B cell (primary cell): ENCODE measurements at regions not wholly inside any gene's neighbourhood (a gene's known extent, or its start where the extent isn't known, plus 50 kb on each side); places are given as distances from the start of the nearest gene placed in this dataset.
A peak's percentile ranks its signal among the peaks of the same experiment; 100 is the strongest.

Experiments used
- ATAC-seq: fragments of 200-7000 bp; cut with Tn5 transposase; one replicate; pipeline ENCODE4 v1.10.0; 2021; ENCODE audit warnings: low read depth, mild to moderate bottlenecking, moderate number of reproducible peaks, moderate library complexity
- CTCF ChIA-PET: fragments of 350-600 bp; sonication (Branson Sonifier 250); formaldehyde crosslinking; loops from one replicate; lab custom pipeline; 2021; ENCODE audit warnings: antibody characterized with exemption, inconsistent platforms; lab: Charles Lee
- POLR2A ChIA-PET: fragments of 350-600 bp; sonication (Branson Sonifier 250); formaldehyde crosslinking; loops from one replicate; lab custom pipeline; 2021; ENCODE audit warnings: antibody characterized with exemption; lab: Charles Lee
- DNase-seq: peaks from one replicate; pipeline ENCODE4 v3.0.0; 2013
- H2AFZ ChIP-seq: 2 replicates; pipeline ENCODE4 v1.6.1; 2012; ENCODE audit warnings: mild to moderate bottlenecking, low read depth, low read length; ENCODE audit not compliant: insufficient read depth, poor library complexity, severe bottlenecking
- H3K27ac ChIP-seq, 2 donors: 1 replicate in 1 of 2; 2 replicates in 1 of 2; pipeline ENCODE4 v1.5.1; 2012 to 2013; ENCODE audit warnings: low read length in 2 of 2, mild to moderate bottlenecking in 2 of 2, moderate library complexity in 1 of 2
- H3K27me3 ChIP-seq, 4 experiments: fragments of 200-600 bp in 1 of 4; sonication (generic) in 1 of 4; replicated peaks in 1 of 4; 1 replicate in 2 of 4; 2 replicates in 2 of 4; pipeline versions ENCODE4 v1.6.1 to v1.7.0; 2013 to 2016; ENCODE audit warnings: low read length in 3 of 4, mild to moderate bottlenecking in 2 of 4, mixed read lengths in 1 of 4, moderate library complexity in 1 of 4; ENCODE audit not compliant: insufficient read depth in 4 of 4, control insufficient read depth in 3 of 4; ENCODE audit errors: control extremely low read depth in 1 of 4
- H3K36me3 ChIP-seq, 2 experiments: replicated peaks in 1 of 2; 1 replicate in 1 of 2; 2 replicates in 1 of 2; pipeline versions ENCODE4 v1.6.1 to v1.7.1; 2013; ENCODE audit warnings: low read length in 1 of 2; ENCODE audit not compliant: insufficient read depth in 2 of 2, control insufficient read depth in 1 of 2; ENCODE audit errors: control extremely low read depth in 1 of 2, extremely low read depth in 1 of 2
- H3K4me1 ChIP-seq, 2 donors: fragments of 200-600 bp in 1 of 2; sonication (generic) in 1 of 2; 1 replicate in 1 of 2; 2 replicates in 1 of 2; pipeline versions ENCODE4 v1.5.1 to v1.6.1; 2013 to 2017; ENCODE audit warnings: low read length in 2 of 2; ENCODE audit not compliant: control insufficient read depth in 2 of 2, insufficient read depth in 2 of 2
- H3K4me2 ChIP-seq: replicated peaks from 2 replicates; pipeline ENCODE3; 2012; ENCODE audit warnings: mild to moderate bottlenecking, low read depth, low read length; ENCODE audit not compliant: poor library complexity, severe bottlenecking
- H3K4me3 ChIP-seq, 5 experiments: fragments of 200-600 bp in 1 of 5; sonication (generic) in 1 of 5; 1 replicate in 3 of 5; 2 replicates in 2 of 5; pipeline versions ENCODE4 v1.5.1 to v1.7.0; 2011 to 2016; ENCODE audit warnings: low read length in 4 of 5, mild to moderate bottlenecking in 4 of 5, low read depth in 2 of 5, control low read depth in 1 of 5, moderate library complexity in 1 of 5; ENCODE audit not compliant: insufficient read depth in 1 of 5; ENCODE audit errors: control extremely low read depth in 1 of 5, extremely low read depth in 1 of 5
- H3K79me2 ChIP-seq: fragments of 200-600 bp; sonication (generic); one replicate; pipeline ENCODE4 v1.6.0; 2016; ENCODE audit warnings: low read length; ENCODE audit not compliant: control insufficient read depth, insufficient read depth
- H3K9ac ChIP-seq: fragments of 200-600 bp; sonication (generic); 2 replicates; pipeline ENCODE4 v1.6.1; 2017; ENCODE audit warnings: mild to moderate bottlenecking, low read length, moderate library complexity
- H3K9me3 ChIP-seq, 3 donors: one replicate each; pipeline versions ENCODE4 v1.6.1 to v1.7.1; 2013; ENCODE audit warnings: low read length in 2 of 3; ENCODE audit not compliant: control insufficient read depth in 2 of 3, insufficient read depth in 1 of 3; ENCODE audit errors: control extremely low read depth in 1 of 3
- H4K20me1 ChIP-seq: 2 replicates; pipeline ENCODE4 v1.6.0; 2012; ENCODE audit warnings: mild to moderate bottlenecking, low read length; ENCODE audit not compliant: insufficient read depth, control insufficient read depth, poor library complexity, severe bottlenecking
- H3K27ac Mint-ChIP-seq: one replicate; pipeline ENCODE4 v1.8.0; 2021; ENCODE audit warnings: mixed read lengths
- H3K27me3 Mint-ChIP-seq: one replicate; pipeline ENCODE4 v1.8.0; 2021; ENCODE audit warnings: mixed read lengths
- H3K4me1 Mint-ChIP-seq: one replicate; pipeline ENCODE4 v1.8.0; 2021; ENCODE audit warnings: mixed read lengths
- H3K4me3 Mint-ChIP-seq: one replicate; pipeline ENCODE4 v1.8.0; 2021; ENCODE audit warnings: mixed read lengths
- H3K9me3 Mint-ChIP-seq: one replicate; pipeline ENCODE4 v1.8.0; 2022; ENCODE audit warnings: mixed read lengths; ENCODE audit not compliant: insufficient read depth
- EZH2 ChIP-seq: IDR thresholded peaks from 2 replicates; pipeline ENCODE4 v1.6.1; 2012; ENCODE audit warnings: borderline replicate concordance, low read depth, mild to moderate bottlenecking, moderate library complexity, low read length; ENCODE audit not compliant: insufficient read depth, poor library complexity, severe bottlenecking
- WGBS: methylation state at CpG from one replicate; pipeline ENCODE4 v1.1.5; 2013; ENCODE audit warnings: missing lambda C conversion rate; ENCODE audit not compliant: insufficient coverage; 5-methylcytosine and 5-hydroxymethylcytosine counted together
- intact Hi-C: fragments of 100-400 bp; cut with micrococcal nuclease; formaldehyde crosslinking; loops from one replicate; pipeline ENCODE4 v1.10.0; 2022
- TF ChIP-seq, protein P1 (sequence below): fragments of 200-600 bp; IDR thresholded peaks from one replicate; pipeline ENCODE4 v1.8.0; 2022; ENCODE audit warnings: antibody characterized with exemption, mild to moderate bottlenecking

DNA sequence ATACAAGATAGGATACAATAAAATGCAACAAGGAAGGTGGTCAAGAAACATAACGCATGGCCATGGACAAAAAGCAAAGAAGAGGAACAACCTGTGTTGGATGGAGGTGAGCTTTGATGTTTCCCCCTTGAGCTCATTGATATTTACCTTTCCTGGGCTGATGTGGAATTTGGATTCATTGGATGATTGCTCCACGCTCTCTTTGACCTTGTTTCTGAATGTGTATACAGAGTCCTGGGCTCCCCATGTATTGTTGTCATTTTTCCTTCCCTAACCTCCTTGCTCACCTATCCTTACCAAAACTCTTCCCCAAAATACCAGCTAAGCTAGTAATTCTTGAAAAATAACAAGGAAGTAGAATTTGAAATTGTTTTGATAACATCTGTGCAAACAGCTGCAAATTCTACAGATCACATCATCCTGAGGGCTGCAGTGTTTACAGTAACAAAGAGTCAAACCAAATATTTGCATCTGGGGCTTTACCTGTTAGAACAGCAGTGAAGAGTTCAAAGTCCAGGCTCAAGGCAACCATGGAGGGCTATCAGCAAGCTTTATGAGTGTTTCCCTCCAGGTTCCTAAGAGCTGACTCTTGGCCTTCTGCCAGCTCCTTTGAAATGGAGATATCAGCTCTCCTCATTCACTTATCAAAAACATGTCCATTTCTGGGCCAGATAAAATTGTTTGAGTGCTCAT, 214.3 kb upstream of the MARCKS start:
- H3K9me3 ChIP-seq: no peaks in the 10 kb centered on the region
- no peaks in the 10 kb centered on the region for H3K36me3 ChIP-seq
- TF ChIP-seq, protein P1, sequence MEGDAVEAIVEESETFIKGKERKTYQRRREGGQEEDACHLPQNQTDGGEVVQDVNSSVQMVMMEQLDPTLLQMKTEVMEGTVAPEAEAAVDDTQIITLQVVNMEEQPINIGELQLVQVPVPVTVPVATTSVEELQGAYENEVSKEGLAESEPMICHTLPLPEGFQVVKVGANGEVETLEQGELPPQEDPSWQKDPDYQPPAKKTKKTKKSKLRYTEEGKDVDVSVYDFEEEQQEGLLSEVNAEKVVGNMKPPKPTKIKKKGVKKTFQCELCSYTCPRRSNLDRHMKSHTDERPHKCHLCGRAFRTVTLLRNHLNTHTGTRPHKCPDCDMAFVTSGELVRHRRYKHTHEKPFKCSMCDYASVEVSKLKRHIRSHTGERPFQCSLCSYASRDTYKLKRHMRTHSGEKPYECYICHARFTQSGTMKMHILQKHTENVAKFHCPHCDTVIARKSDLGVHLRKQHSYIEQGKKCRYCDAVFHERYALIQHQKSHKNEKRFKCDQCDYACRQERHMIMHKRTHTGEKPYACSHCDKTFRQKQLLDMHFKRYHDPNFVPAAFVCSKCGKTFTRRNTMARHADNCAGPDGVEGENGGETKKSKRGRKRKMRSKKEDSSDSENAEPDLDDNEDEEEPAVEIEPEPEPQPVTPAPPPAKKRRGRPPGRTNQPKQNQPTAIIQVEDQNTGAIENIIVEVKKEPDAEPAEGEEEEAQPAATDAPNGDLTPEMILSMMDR: no peak
- no peak for TF ChIP-seq EZH2
- Mint-ChIP-seq H3K9me3 (no peaks in the 10 kb centered on the region), H3K4me3 (peak overlapping the region; percentile 48), H3K4me1 (peaks cover 46% of the 10 kb centered on the region), H3K27me3 (no peaks in the 10 kb centered on the region), H3K27ac (peak overlapping the region; percentile 46)
- peaks cover 26 to 27% of the 10 kb centered on the region in 2 donors for H3K4me1 ChIP-seq
- peak overlapping the region in 1 of 2 donors; percentile 47 for H3K27ac ChIP-seq
- H4K20me1 ChIP-seq: no peaks in the 10 kb centered on the region
- H3K27me3 ChIP-seq: no peaks in the 10 kb centered on the region
- DNase-seq (peak; percentile 50), ATAC-seq (peak; percentile 71)
- WGBS: no CpG with 5 or more reads among the region's 2 CpGs
- H3K9ac ChIP-seq: no peak overlapping the region
- no peaks in the 10 kb centered on the region for H3K79me2 ChIP-seq
- H2AFZ ChIP-seq: no peak overlapping the region
- H3K4me2 ChIP-seq: peak overlapping the region; percentile 36
- H3K4me3 ChIP-seq: no peak overlapping the region
- ChIA-PET POLR2A (no interaction called here), CTCF (interaction anchor here (1.3 to 1.6 kb wide), 3 partner anchors 12 to 216 kb away, joined by 4 to 6 read pairs (median 4); no protein-coding TSS in a partner anchor)
- intact Hi-C loops: loop anchor here (1.0 kb wide), 1 partner anchor 8 kb away; no protein-coding TSS in a partner anchor

- H3K27me3 Mint-ChIP-seq: no peaks in the 10 kb centered on the region
- peak overlapping the region; percentile 48 for H3K4me3 Mint-ChIP-seq
- intact Hi-C loops: loop anchor here (1.0 kb wide), 1 partner anchor 8 kb away; no protein-coding TSS in a partner anchor
- H3K27ac Mint-ChIP-seq: peak overlapping the region; percentile 46
- H3K9me3 Mint-ChIP-seq: no peaks in the 10 kb centered on the region
- H3K9me3 ChIP-seq: no peaks in the 10 kb centered on the region
- H3K4me1 Mint-ChIP-seq: peaks cover 46% of the 10 kb centered on the region
- peak overlapping the region in 1 of 2 donors; percentile 47 for H3K27ac ChIP-seq
- no peak overlapping the region for H2AFZ ChIP-seq
- no CpG with 5 or more reads among the region's 2 CpGs for WGBS
- H3K36me3 ChIP-seq: no peaks in the 10 kb centered on the region
- CTCF ChIA-PET: interaction anchor here (1.3 to 1.6 kb wide), 2 partner anchors 13 to 215 kb away, joined by 4 to 6 read pairs; no protein-coding TSS in a partner anchor
- DNase-seq (no peak), ATAC-seq (no peak)
- no peaks in the 10 kb centered on the region for H3K79me2 ChIP-seq
- no peak overlapping the region for H3K4me3 ChIP-seq
- H3K4me1 ChIP-seq: peaks cover 26 to 27% of the 10 kb centered on the region in 2 donors
- POLR2A ChIA-PET: interaction anchor here (0.7 kb wide), 1 partner anchor 1838 kb away, joined by 4 read pairs; no protein-coding TSS in a partner anchor
- H3K9ac ChIP-seq: no peak overlapping the region
- no peak for TF ChIP-seq EZH2
- TF ChIP-seq, protein P1: no peak
- H3K4me2 ChIP-seq: peak overlapping the region; percentile 36
- no peaks in the 10 kb centered on the region for H3K27me3 ChIP-seq
- no peaks in the 10 kb centered on the region for H4K20me1 ChIP-seq
Observed at GRCh38 chr6:113643407-113643770, 213.8 kb upstream of the MARCKS start.
